Endothelial cell of umbilical vein (primary cell): ENCODE measurements at regions not wholly inside any gene's neighbourhood (a gene's known extent, or its start where the extent isn't known, plus 50 kb on each side); places are given as distances from the start of the nearest gene placed in this dataset.

Source experiments
- BruUV-seq: library from RNA; stranded (reverse); fragments of 400-500 nt; replicated peaks from 2 replicates; lab custom pipeline; 2021; lab: Mats Ljungman, UMichigan
- CTCF ChIA-PET: fragments of 300-600, 350-600 bp; sonication (Branson Sonifier 250); formaldehyde crosslinking; loops from one replicate; lab custom pipeline; 2021; ENCODE audit warnings: antibody characterized with exemption, inconsistent platforms; lab: Charles Lee
- POLR2A ChIA-PET: fragments of 300-600, 350-600 bp; sonication (Branson Sonifier 250); formaldehyde crosslinking; loops from one replicate; lab custom pipeline; 2021; ENCODE audit warnings: antibody characterized with exemption, inconsistent platforms; lab: Charles Lee
- DNase-seq: peaks from one replicate; pipeline ENCODE4 v3.0.0-alpha.2; 2011; ENCODE audit warnings: low read depth, low spot score
- FAIRE-seq: peaks from 2 replicates; lab custom pipeline; 2011; peaks lifted over from hg19 to GRCh38; lab: Jason Lieb, UNC
- H2AFZ ChIP-seq: 2 replicates; pipeline ENCODE4 v1.6.0; 2012; ENCODE audit warnings: low read depth, low read length, control low read depth, inconsistent platforms
- H3K27ac ChIP-seq: 2 replicates; pipeline ENCODE4 v1.5.1; 2011; ENCODE audit warnings: low read depth, mild to moderate bottlenecking, control low read depth, low read length, moderate library complexity; ENCODE audit not compliant: insufficient read depth
- H3K27me3 ChIP-seq, 2 experiments: 2 replicates each; pipeline versions ENCODE4 v1.6.0 to v1.6.1; 2011; ENCODE audit warnings: low read length in 2 of 2, mixed read lengths in 1 of 2; ENCODE audit not compliant: control insufficient read depth in 2 of 2, insufficient read depth in 2 of 2
- H3K36me3 ChIP-seq, 2 experiments: 2 replicates in 1 of 2; 3 replicates in 1 of 2; pipeline ENCODE4 v1.5.1; 2011; ENCODE audit warnings: low read length in 2 of 2, mild to moderate bottlenecking in 1 of 2, moderate library complexity in 1 of 2; ENCODE audit not compliant: control insufficient read depth in 2 of 2, insufficient read depth in 2 of 2; ENCODE audit errors: extremely low read depth in 1 of 2
- H3K4me1 ChIP-seq: 3 replicates; pipeline ENCODE4 v1.5.1; 2011; ENCODE audit warnings: mild to moderate bottlenecking, low read length; ENCODE audit not compliant: control insufficient read depth, insufficient read depth; ENCODE audit errors: extremely low read depth
- H3K4me2 ChIP-seq: 2 replicates; pipeline ENCODE4 v1.6.1; 2011; ENCODE audit warnings: low read length, control low read depth, mixed read lengths; ENCODE audit not compliant: insufficient read depth
- H3K4me3 ChIP-seq, 3 experiments: fragments of 200-600 bp in 1 of 3; sonication (generic), shearing (Covaris generic) in 1 of 3; replicated peaks in 1 of 3; 2 replicates each; pipeline ENCODE4 v1.5.1; 2011 to 2016; ENCODE audit warnings: control low read depth in 3 of 3, low read length in 3 of 3, mild to moderate bottlenecking in 2 of 3, inconsistent platforms in 1 of 3, low read depth in 1 of 3, moderate library complexity in 1 of 3; ENCODE audit not compliant: insufficient read depth in 1 of 3
- H3K79me2 ChIP-seq: 2 replicates; pipeline ENCODE4 v1.6.0; 2012; ENCODE audit warnings: low read length, inconsistent platforms; ENCODE audit not compliant: control insufficient read depth, insufficient read depth
- H3K9ac ChIP-seq: replicated peaks from 2 replicates; pipeline ENCODE3; 2011; ENCODE audit warnings: low read length, control low read depth; ENCODE audit not compliant: insufficient read depth; ENCODE audit errors: extremely low read depth
- H3K9me1 ChIP-seq: replicated peaks from 3 replicates; pipeline ENCODE4 v1.6.0; 2011; ENCODE audit warnings: mild to moderate bottlenecking, low read length; ENCODE audit not compliant: control insufficient read depth, insufficient read depth; ENCODE audit errors: extremely low read depth
- H3K9me3 ChIP-seq: replicated peaks from 2 replicates; pipeline ENCODE4 v1.5.1; 2012; ENCODE audit warnings: low read length, inconsistent platforms; ENCODE audit not compliant: control insufficient read depth, insufficient read depth
- H4K20me1 ChIP-seq: replicated peaks from 2 replicates; pipeline ENCODE3; 2011; ENCODE audit warnings: mild to moderate bottlenecking, low read length; ENCODE audit not compliant: control insufficient read depth, insufficient read depth; ENCODE audit errors: extremely low read depth
- EZH2 ChIP-seq: IDR thresholded peaks from 2 replicates; pipeline ENCODE4 v1.6.1; 2012; ENCODE audit warnings: borderline replicate concordance, low read depth, mild to moderate bottlenecking, moderate library complexity, low read length, inconsistent platforms; ENCODE audit not compliant: severe bottlenecking
- FOS ChIP-seq: IDR thresholded peaks from 2 replicates; pipeline ENCODE4 v1.6.1; 2011; ENCODE audit warnings: mild to moderate bottlenecking, low read length, moderate library complexity, borderline replicate concordance; ENCODE audit not compliant: insufficient read depth
- GATA2 ChIP-seq: IDR thresholded peaks from 2 replicates; pipeline ENCODE4 v1.7.0; 2011; ENCODE audit warnings: low read depth, mild to moderate bottlenecking, moderate library complexity, mixed read lengths, low read length; ENCODE audit not compliant: insufficient read length, insufficient read depth
- JUN ChIP-seq: IDR thresholded peaks from 2 replicates; pipeline ENCODE4 v1.6.1; 2011; ENCODE audit warnings: borderline replicate concordance, low read depth; ENCODE audit not compliant: insufficient read length, insufficient read depth
- MYC ChIP-seq: IDR thresholded peaks from one replicate; pipeline ENCODE4 v1.6.1; 2011; ENCODE audit warnings: mild to moderate bottlenecking, low read depth, low read length
- POLR2A ChIP-seq: IDR thresholded peaks from 2 replicates; pipeline ENCODE4 v1.6.1; 2012; ENCODE audit warnings: low read depth, mild to moderate bottlenecking, control low read depth, low read length
- POLR2AphosphoS5 ChIP-seq: IDR thresholded peaks from 2 replicates; pipeline ENCODE4 v1.6.1; 2012; ENCODE audit warnings: low read depth, mild to moderate bottlenecking, control low read depth, low read length, moderate library complexity; ENCODE audit not compliant: insufficient read depth
- dilution Hi-C: fragments of 300-500 bp; cut with MboI; formaldehyde crosslinking; loops from one replicate; pipeline ENCODE4 v1.15.0; 2019; ENCODE audit warnings: low sequenced_read_pairs; ENCODE audit not compliant: extremely low pct_ligation_motif_present
- intact Hi-C: fragments of 100-400 bp; cut with micrococcal nuclease; formaldehyde crosslinking; loops from one replicate; pipeline ENCODE4 v1.10.0; 2022
- TF ChIP-seq, protein P1 (sequence below): IDR thresholded peaks from 2 replicates; pipeline ENCODE4 v1.6.1; 2011; ENCODE audit not compliant: insufficient read depth, insufficient read length
- TF ChIP-seq, protein P2 (sequence below), 2 donors: IDR thresholded peaks; 1 replicate in 1 of 2; 2 replicates in 1 of 2; pipeline ENCODE4 v1.5.1; 2011; ENCODE audit warnings: low read length in 2 of 2, mild to moderate bottlenecking in 2 of 2, moderate library complexity in 2 of 2, control low read depth in 1 of 2, inconsistent platforms in 1 of 2, low read depth in 1 of 2; ENCODE audit not compliant: insufficient read depth in 1 of 2; ENCODE audit errors: extremely low read depth in 1 of 2

DNA sequence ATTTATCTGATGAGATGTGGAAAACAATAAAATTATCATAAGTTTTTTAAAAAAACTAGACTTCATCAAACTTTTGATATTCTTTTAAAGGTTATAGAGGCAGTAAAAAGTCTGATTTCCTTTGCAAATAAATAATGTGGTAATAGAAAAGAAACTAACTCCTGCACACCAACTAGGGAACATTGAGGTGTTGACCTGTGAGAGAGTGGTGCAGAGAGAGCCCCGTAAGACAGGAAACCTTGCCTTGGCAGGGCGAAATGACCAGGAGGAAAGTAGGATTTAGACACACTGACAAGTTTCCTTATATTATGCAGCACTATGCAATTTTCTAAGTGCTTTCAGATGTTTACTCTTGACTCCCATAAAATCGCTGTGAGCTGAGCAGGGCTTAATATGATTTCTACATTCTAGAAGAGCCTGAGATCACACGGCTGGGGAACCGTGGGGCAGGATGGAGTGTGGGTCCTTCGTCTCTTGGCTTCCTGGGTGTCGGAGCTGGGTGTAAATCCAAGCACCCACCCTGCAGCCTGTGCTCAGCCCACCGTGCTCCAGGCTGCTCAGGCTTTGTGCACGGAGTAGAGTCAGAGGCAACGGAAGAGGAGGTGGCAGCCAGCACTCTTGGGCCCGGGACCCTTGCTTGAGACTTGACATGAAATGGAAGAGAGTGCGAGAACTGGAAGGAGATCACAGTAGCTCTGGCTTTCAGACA, 61.3 kb upstream of the FOXQ1 start:
- H4K20me1 ChIP-seq: no peaks in the 10 kb centered on the region
- H3K27ac ChIP-seq: no peak overlapping the region
- no peak overlapping the region for H3K4me3 ChIP-seq
- no peaks in the 10 kb centered on the region for H3K9me1 ChIP-seq
- POLR2A ChIA-PET: no interaction called here
- H3K27me3 ChIP-seq: no peaks in the 10 kb centered on the region
- H3K4me1 ChIP-seq: no peaks in the 10 kb centered on the region
- H3K4me2 ChIP-seq: no peak overlapping the region
- no peaks in the 10 kb centered on the region for H3K79me2 ChIP-seq
- DNase-seq: no peak
- no peak overlapping the region for H3K9ac ChIP-seq
- no peaks in the 10 kb centered on the region for H3K36me3 ChIP-seq
- dilution Hi-C loops: no loop called here
- H3K9me3 ChIP-seq: no peaks in the 10 kb centered on the region
- intact Hi-C loops: no loop called here
- FAIRE-seq: no peak
- no peak overlapping the region for H2AFZ ChIP-seq
- BruUV-seq: no TSS peak
- CTCF ChIA-PET: no interaction called here
- TF ChIP-seq, protein P1, sequence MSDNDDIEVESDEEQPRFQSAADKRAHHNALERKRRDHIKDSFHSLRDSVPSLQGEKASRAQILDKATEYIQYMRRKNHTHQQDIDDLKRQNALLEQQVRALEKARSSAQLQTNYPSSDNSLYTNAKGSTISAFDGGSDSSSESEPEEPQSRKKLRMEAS: no peak
- TF ChIP-seq POLR2AphosphoS5 (no peak), MYC (no peak), JUN (no peak), POLR2A (no peak), GATA2 (no peak), FOS (no peak), EZH2 (no peak)
- TF ChIP-seq, protein P2, sequence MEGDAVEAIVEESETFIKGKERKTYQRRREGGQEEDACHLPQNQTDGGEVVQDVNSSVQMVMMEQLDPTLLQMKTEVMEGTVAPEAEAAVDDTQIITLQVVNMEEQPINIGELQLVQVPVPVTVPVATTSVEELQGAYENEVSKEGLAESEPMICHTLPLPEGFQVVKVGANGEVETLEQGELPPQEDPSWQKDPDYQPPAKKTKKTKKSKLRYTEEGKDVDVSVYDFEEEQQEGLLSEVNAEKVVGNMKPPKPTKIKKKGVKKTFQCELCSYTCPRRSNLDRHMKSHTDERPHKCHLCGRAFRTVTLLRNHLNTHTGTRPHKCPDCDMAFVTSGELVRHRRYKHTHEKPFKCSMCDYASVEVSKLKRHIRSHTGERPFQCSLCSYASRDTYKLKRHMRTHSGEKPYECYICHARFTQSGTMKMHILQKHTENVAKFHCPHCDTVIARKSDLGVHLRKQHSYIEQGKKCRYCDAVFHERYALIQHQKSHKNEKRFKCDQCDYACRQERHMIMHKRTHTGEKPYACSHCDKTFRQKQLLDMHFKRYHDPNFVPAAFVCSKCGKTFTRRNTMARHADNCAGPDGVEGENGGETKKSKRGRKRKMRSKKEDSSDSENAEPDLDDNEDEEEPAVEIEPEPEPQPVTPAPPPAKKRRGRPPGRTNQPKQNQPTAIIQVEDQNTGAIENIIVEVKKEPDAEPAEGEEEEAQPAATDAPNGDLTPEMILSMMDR (IDR thresholded peaks at IDR 0.05; ENCODE audit: extremely low read depth in 1 of 2, insufficient read depth in 1 of 2, low read depth in 1 of 2, low read length in 2 of 2): no peak
